Right lobe of liver (tissue), 4 donors: ENCODE measurements at regions not wholly inside any gene's neighbourhood (a gene's known extent, or its start where the extent isn't known, plus 50 kb on each side); places are given as distances from the start of the nearest gene placed in this dataset.

ENCODE experiments used
- POLR2A ChIP-seq: fragments of 450-650 bp; IDR thresholded peaks from one replicate; pipeline ENCODE4 v1.6.1; 2017; ENCODE audit warnings: antibody characterized with exemption, mild to moderate bottlenecking
- TF ChIP-seq, protein P1 (sequence below), 4 donors: fragments of 200-600 bp in 3 of 4; fragments of 450-650 bp in 1 of 4; IDR thresholded peaks; one replicate each; pipeline versions ENCODE4 v1.5.1 to v1.8.0; 2016 to 2022; ENCODE audit warnings: antibody characterized with exemption in 4 of 4, mild to moderate bottlenecking in 2 of 4
- donor health status: DM: no; HTN: no; CAD: no.
- donor health status: DM: no; HTN: no; CAD: no.
- donor health status: DM: no; HTN: yes; CAD: no.

DNA sequence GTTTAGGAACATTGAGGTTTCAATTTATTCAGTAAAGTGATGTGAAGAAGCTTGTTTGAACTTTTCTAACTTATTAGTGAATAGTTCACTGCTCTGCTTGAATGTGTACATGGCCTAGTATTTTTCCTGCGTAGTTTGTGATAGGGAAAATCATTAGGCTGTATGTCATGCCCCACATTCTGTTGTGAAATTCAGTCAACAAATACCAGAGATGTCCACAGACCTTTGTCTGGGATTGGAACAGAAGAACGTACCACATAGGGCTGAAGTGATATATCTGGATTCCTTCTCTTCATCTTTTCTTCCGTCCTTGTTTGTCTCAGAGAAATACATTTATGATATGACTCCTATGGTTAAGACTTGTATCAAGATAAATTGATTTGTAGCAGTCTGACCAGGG lies 88.8 kb upstream of the PLS3 start:
- TF ChIP-seq, protein P1, sequence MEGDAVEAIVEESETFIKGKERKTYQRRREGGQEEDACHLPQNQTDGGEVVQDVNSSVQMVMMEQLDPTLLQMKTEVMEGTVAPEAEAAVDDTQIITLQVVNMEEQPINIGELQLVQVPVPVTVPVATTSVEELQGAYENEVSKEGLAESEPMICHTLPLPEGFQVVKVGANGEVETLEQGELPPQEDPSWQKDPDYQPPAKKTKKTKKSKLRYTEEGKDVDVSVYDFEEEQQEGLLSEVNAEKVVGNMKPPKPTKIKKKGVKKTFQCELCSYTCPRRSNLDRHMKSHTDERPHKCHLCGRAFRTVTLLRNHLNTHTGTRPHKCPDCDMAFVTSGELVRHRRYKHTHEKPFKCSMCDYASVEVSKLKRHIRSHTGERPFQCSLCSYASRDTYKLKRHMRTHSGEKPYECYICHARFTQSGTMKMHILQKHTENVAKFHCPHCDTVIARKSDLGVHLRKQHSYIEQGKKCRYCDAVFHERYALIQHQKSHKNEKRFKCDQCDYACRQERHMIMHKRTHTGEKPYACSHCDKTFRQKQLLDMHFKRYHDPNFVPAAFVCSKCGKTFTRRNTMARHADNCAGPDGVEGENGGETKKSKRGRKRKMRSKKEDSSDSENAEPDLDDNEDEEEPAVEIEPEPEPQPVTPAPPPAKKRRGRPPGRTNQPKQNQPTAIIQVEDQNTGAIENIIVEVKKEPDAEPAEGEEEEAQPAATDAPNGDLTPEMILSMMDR (IDR thresholded peaks at IDR 0.05), result no peak
- TF ChIP-seq POLR2A, result no peak
